ENCODE measurements at regions not wholly inside any gene's neighbourhood (a gene's known extent, or its start where the extent isn't known, plus 50 kb on each side); places are given as distances from the start of the nearest gene placed in this dataset.

DNA sequence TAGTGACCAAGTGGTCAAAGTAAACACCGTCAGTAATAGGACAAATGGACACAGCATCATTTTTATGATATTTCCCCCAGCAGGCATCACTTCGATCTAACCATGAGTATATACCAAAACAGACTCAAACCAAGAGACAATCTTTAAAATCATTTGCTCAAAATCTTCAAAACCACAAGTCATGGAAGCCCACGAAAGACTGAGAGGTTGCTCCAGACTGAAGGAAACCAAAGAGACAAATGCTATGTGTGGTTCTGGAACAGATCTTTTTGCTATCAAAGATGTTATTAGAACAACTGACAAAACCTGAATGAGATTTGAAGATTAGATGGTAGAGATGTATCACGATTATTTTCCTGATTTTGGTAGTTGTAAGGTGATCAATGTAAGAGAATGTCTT, 197.7 kb downstream of the TBXT start:
- TF ChIP-seq, protein P1, sequence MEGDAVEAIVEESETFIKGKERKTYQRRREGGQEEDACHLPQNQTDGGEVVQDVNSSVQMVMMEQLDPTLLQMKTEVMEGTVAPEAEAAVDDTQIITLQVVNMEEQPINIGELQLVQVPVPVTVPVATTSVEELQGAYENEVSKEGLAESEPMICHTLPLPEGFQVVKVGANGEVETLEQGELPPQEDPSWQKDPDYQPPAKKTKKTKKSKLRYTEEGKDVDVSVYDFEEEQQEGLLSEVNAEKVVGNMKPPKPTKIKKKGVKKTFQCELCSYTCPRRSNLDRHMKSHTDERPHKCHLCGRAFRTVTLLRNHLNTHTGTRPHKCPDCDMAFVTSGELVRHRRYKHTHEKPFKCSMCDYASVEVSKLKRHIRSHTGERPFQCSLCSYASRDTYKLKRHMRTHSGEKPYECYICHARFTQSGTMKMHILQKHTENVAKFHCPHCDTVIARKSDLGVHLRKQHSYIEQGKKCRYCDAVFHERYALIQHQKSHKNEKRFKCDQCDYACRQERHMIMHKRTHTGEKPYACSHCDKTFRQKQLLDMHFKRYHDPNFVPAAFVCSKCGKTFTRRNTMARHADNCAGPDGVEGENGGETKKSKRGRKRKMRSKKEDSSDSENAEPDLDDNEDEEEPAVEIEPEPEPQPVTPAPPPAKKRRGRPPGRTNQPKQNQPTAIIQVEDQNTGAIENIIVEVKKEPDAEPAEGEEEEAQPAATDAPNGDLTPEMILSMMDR (IDR thresholded peaks at IDR 0.05; ENCODE audit: low read depth, low read length) = no peak
- TF ChIP-seq EZH2phosphoT487 (IDR thresholded peaks at IDR 0.05; ENCODE audit: low read depth) = no peak

Measured in OCI-LY3 (cell line).